SK-N-SH (cell line): ENCODE measurements at regions not wholly inside any gene's neighbourhood (a gene's known extent, or its start where the extent isn't known, plus 50 kb on each side); places are given as distances from the start of the nearest gene placed in this dataset.

Experiments
- CTCF ChIA-PET: fragments of 300-600, 350-600 bp; formaldehyde crosslinking; extraction: SDS; loops from one replicate; lab custom pipeline; 2021; lab: Yijun Ruan, JAX
- POLR2A ChIA-PET: fragments of 350-600 bp; sonication (Branson Sonifier 250); formaldehyde crosslinking; extraction: SDS; loops from one replicate; lab custom pipeline; 2020; ENCODE audit warnings: antibody characterized with exemption, inconsistent platforms; lab: Yijun Ruan, JAX
- DNase-seq: peaks from one replicate; pipeline ENCODE4 v3.0.0; 2012
- H2AFZ ChIP-seq: fragments of 200-600 bp; sonication (generic); 2 replicates; pipeline ENCODE4 v1.8.1; 2016; ENCODE audit warnings: antibody characterized with exemption, mild to moderate bottlenecking, low read depth
- H3F3A ChIP-seq: fragments of 200-600 bp; sonication (generic); replicated peaks from 2 replicates; pipeline ENCODE3; 2016; ENCODE audit warnings: antibody characterized with exemption, mild to moderate bottlenecking; ENCODE audit not compliant: insufficient read depth
- H3K27ac ChIP-seq, 2 experiments: fragments of 200-500 bp in 1 of 2; fragments of 200-600 bp in 1 of 2; sonication (Bioruptor generic) in 1 of 2; sonication (generic), shearing (Covaris generic) in 1 of 2; 2 replicates each; pipeline versions ENCODE4 v1.5.1 to v1.6.1; 2014 to 2016; ENCODE audit warnings: low read depth in 2 of 2, inconsistent platforms in 1 of 2, low read length in 1 of 2, mild to moderate bottlenecking in 1 of 2, mixed read lengths in 1 of 2
- H3K27me3 ChIP-seq: fragments of 200-600 bp; sonication (generic), shearing (Covaris generic); 2 replicates; pipeline ENCODE4 v1.6.1; 2016; ENCODE audit warnings: mixed run types; ENCODE audit not compliant: insufficient read depth
- H3K36me3 ChIP-seq, 2 experiments: fragments of 200-500 bp in 1 of 2; fragments of 200-600 bp in 1 of 2; sonication (Bioruptor generic) in 1 of 2; sonication (generic) in 1 of 2; replicated peaks in 1 of 2; 2 replicates each; pipeline versions ENCODE3 to v1.5.1; 2014 to 2016; ENCODE audit warnings: low read length in 1 of 2, mild to moderate bottlenecking in 1 of 2; ENCODE audit not compliant: insufficient read depth in 2 of 2, control insufficient read depth in 1 of 2
- H3K4me1 ChIP-seq, 2 experiments: fragments of 200-500 bp in 1 of 2; fragments of 200-600 bp in 1 of 2; sonication (Bioruptor generic) in 1 of 2; sonication (generic), shearing (Covaris generic) in 1 of 2; 2 replicates each; pipeline versions ENCODE4 v1.5.1 to v1.6.1; 2014 to 2016; ENCODE audit warnings: low read depth in 1 of 2, low read length in 1 of 2, mixed run types in 1 of 2; ENCODE audit not compliant: insufficient read depth in 2 of 2, control insufficient read depth in 1 of 2
- H3K4me2 ChIP-seq: fragments of 200-600 bp; sonication (generic), shearing (Covaris generic); 2 replicates; pipeline ENCODE4 v1.6.1; 2017; ENCODE audit warnings: mixed run types
- H3K4me3 ChIP-seq, 2 experiments: fragments of 200-500 bp in 1 of 2; fragments of 200-600 bp in 1 of 2; sonication (Bioruptor generic) in 1 of 2; sonication (generic), shearing (Covaris generic) in 1 of 2; 2 replicates each; pipeline versions ENCODE4 v1.5.1 to v1.8.1; 2014 to 2016; ENCODE audit warnings: low read depth in 2 of 2, inconsistent platforms in 1 of 2, low read length in 1 of 2, mild to moderate bottlenecking in 1 of 2, mixed read lengths in 1 of 2, moderate library complexity in 1 of 2
- H3K79me2 ChIP-seq: fragments of 200-600 bp; sonication (generic); 2 replicates; pipeline ENCODE4 v1.8.1; 2017; ENCODE audit warnings: mild to moderate bottlenecking; ENCODE audit not compliant: insufficient read depth
- H3K9ac ChIP-seq: fragments of 200-600 bp; sonication (generic); 2 replicates; pipeline ENCODE4 v1.6.1; 2017; ENCODE audit warnings: mixed run types
- H3K9me2 ChIP-seq: fragments of 200-600 bp; sonication (generic); 2 replicates; pipeline ENCODE4 v1.6.1; 2017; ENCODE audit warnings: mixed run types
- H3K9me3 ChIP-seq: fragments of 200-600 bp; sonication (generic); 2 replicates; pipeline ENCODE4 v1.6.1; 2017; ENCODE audit warnings: mixed run types, mild to moderate bottlenecking, moderate library complexity
- H4K20me1 ChIP-seq: fragments of 200-600 bp; sonication (generic); 2 replicates; pipeline ENCODE4 v1.6.1; 2017; ENCODE audit warnings: mild to moderate bottlenecking, mixed run types; ENCODE audit not compliant: insufficient read depth
- CHD2 ChIP-seq: fragments of 150-350 bp; IDR thresholded peaks from 2 replicates; pipeline ENCODE4 v1.6.1; 2018; ENCODE audit warnings: low read length; ENCODE audit not compliant: partially characterized antibody
- EP300 ChIP-seq, 2 experiments: IDR thresholded peaks; 2 replicates each; pipeline versions ENCODE4 v1.4.0 to v1.6.1; 2012; ENCODE audit warnings: borderline replicate concordance in 1 of 2, low read depth in 1 of 2, low read length in 1 of 2
- FOSL2 ChIP-seq: IDR thresholded peaks from 2 replicates; pipeline ENCODE4 v1.4.0; 2012; ENCODE audit warnings: low read depth, mild to moderate bottlenecking, moderate library complexity, borderline replicate concordance
- FOXM1 ChIP-seq: IDR thresholded peaks from 2 replicates; pipeline ENCODE4 v1.4.0; 2012; ENCODE audit warnings: low read depth, mild to moderate bottlenecking
- NRF1 ChIP-seq: IDR thresholded peaks from 2 replicates; pipeline ENCODE4 v1.6.1; 2012; ENCODE audit warnings: low read depth, mild to moderate bottlenecking, low read length
- POLR2AphosphoS5 ChIP-seq: IDR thresholded peaks from 2 replicates; pipeline ENCODE4 v1.6.1; 2012; ENCODE audit warnings: low read depth, low read length
- RAD21 ChIP-seq: IDR thresholded peaks from 2 replicates; pipeline ENCODE4 v1.6.1; 2012; ENCODE audit warnings: mild to moderate bottlenecking, low read length
- RFX5 ChIP-seq: IDR thresholded peaks from 2 replicates; pipeline ENCODE4 v1.6.1; 2012; ENCODE audit warnings: mild to moderate bottlenecking, improper control_type of control experiment, low read length
- TEAD4 ChIP-seq: IDR thresholded peaks from 2 replicates; pipeline ENCODE4 v1.4.0; 2012; ENCODE audit warnings: mild to moderate bottlenecking, borderline replicate concordance; ENCODE audit not compliant: insufficient read depth
- USF2 ChIP-seq: fragments of 150-350 bp; IDR thresholded peaks from 2 replicates; pipeline ENCODE4 v1.6.1; 2017; ENCODE audit warnings: antibody characterized with exemption, low read length, low read depth, borderline replicate concordance
- WGBS: methylation state at CpG from one replicate; pipeline ENCODE4 v1.1.6; 2017; ENCODE audit warnings: low lambda C conversion rate; 5-methylcytosine and 5-hydroxymethylcytosine counted together
- TF ChIP-seq, protein P1 (sequence below): IDR thresholded peaks from 2 replicates; pipeline ENCODE4 v1.4.0; 2012; ENCODE audit warnings: low read depth, borderline replicate concordance
- TF ChIP-seq, protein P2 (sequence below): IDR thresholded peaks from 2 replicates; pipeline ENCODE4 v1.4.0; 2012; ENCODE audit warnings: low read depth, borderline replicate concordance

DNA sequence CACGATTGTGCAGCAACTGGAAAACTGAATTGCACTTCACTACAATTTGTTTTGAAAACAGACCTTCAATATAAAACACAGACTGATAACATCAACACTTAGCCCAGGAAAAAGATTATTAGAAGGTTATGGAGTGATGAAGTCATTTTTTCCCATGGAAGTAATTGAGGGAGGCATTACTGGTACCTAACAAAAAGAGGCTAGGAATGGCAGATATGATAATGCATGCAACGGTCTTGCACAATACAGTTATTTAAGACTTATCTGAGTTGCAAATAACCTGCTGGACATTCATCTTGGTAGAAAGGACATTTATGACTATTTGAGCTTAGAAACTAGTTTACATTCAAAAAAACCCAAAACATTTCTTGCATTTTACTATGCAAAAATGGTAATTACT is 1031.9 kb downstream of the FAT4 start:
- H3K9me3 ChIP-seq, result no peaks in the 10 kb centered on the region
- POLR2A ChIA-PET, result no interaction called here
- TF ChIP-seq POLR2AphosphoS5, result no peak
- TF ChIP-seq USF2, result no peak
- TF ChIP-seq, protein P1, sequence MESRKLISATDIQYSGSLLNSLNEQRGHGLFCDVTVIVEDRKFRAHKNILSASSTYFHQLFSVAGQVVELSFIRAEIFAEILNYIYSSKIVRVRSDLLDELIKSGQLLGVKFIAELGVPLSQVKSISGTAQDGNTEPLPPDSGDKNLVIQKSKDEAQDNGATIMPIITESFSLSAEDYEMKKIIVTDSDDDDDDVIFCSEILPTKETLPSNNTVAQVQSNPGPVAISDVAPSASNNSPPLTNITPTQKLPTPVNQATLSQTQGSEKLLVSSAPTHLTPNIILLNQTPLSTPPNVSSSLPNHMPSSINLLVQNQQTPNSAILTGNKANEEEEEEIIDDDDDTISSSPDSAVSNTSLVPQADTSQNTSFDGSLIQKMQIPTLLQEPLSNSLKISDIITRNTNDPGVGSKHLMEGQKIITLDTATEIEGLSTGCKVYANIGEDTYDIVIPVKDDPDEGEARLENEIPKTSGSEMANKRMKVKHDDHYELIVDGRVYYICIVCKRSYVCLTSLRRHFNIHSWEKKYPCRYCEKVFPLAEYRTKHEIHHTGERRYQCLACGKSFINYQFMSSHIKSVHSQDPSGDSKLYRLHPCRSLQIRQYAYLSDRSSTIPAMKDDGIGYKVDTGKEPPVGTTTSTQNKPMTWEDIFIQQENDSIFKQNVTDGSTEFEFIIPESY, result no peak
- no peak for TF ChIP-seq EP300 (IDR thresholded peaks at IDR 0.05; ENCODE audit: borderline replicate concordance in 1 of 2, low read depth in 1 of 2, low read length in 1 of 2)
- TF ChIP-seq, protein P2, sequence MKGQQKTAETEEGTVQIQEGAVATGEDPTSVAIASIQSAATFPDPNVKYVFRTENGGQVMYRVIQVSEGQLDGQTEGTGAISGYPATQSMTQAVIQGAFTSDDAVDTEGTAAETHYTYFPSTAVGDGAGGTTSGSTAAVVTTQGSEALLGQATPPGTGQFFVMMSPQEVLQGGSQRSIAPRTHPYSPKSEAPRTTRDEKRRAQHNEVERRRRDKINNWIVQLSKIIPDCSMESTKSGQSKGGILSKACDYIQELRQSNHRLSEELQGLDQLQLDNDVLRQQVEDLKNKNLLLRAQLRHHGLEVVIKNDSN, result no peak
- TF ChIP-seq, all 33 proteins: peak for 0
- Histone ChIP-seq H3K27ac (no peak overlapping the region; a peak in 1 of 4 replicates), H3K4me2 (no peak overlapping the region), H3K9ac (no peak overlapping the region), H2AFZ (no peak overlapping the region), H3K79me2 (no peaks in the 10 kb centered on the region), H3K36me3 (no peaks in the 10 kb centered on the region), H3F3A (no peaks in the 10 kb centered on the region), H3K27me3 (no peaks in the 10 kb centered on the region), H4K20me1 (no peaks in the 10 kb centered on the region), H3K4me3 (no peak overlapping the region), H3K9me2 (no peaks in the 10 kb centered on the region), H3K4me1 (no peaks in the 10 kb centered on the region; a peak in 1 of 4 replicates)
- peak; percentile 24 for DNase-seq
- WGBS, result 50% methylated on average over 2 of the region's 2 CpGs
- CTCF ChIA-PET, result interaction anchor here (0.8 kb wide), 1 partner anchor 257 kb away, joined by 5 read pairs; no protein-coding TSS in a partner anchor

- H3K9me3 ChIP-seq, result no peaks in the 10 kb centered on the region
- H3K4me3 ChIP-seq, result no peak overlapping the region
- no peaks in the 10 kb centered on the region for H4K20me1 ChIP-seq
- H3K9me2 ChIP-seq, result no peaks in the 10 kb centered on the region
- no peak for DNase-seq
- no peaks in the 10 kb centered on the region for H3K79me2 ChIP-seq
- POLR2A ChIA-PET, result no interaction called here
- 83% methylated on average over 3 of the region's 3 CpGs for whole genome bisulfite sequencing
- H3F3A ChIP-seq, result no peaks in the 10 kb centered on the region
- no peaks in the 10 kb centered on the region for H3K4me1 ChIP-seq
- CTCF ChIA-PET, result no interaction called here
- no peak overlapping the region for H3K27ac ChIP-seq
- no peaks in the 10 kb centered on the region for H3K36me3 ChIP-seq
- no peaks in the 10 kb centered on the region for H3K27me3 ChIP-seq
- H2AFZ ChIP-seq, result no peak overlapping the region
- TF ChIP-seq RFX5, result no peak
- TF ChIP-seq FOSL2, result no peak
- no peak overlapping the region for H3K9ac ChIP-seq
- no peak overlapping the region for H3K4me2 ChIP-seq
These were observed 1040.0 kb downstream of the FAT4 start for GRCh38 chr4:126354784-126355183.

- Histone ChIP-seq H3K36me3 (no peaks in the 10 kb centered on the region), H3K9ac (no peak overlapping the region), H4K20me1 (no peaks in the 10 kb centered on the region), H3F3A (no peaks in the 10 kb centered on the region), H3K4me1 (no peaks in the 10 kb centered on the region), H3K9me3 (no peaks in the 10 kb centered on the region), H3K9me2 (no peaks in the 10 kb centered on the region), H3K4me3 (no peak overlapping the region), H3K79me2 (no peaks in the 10 kb centered on the region), H3K27ac (no peak overlapping the region), H3K4me2 (no peak overlapping the region), H3K27me3 (no peaks in the 10 kb centered on the region), H2AFZ (no peak overlapping the region)
- no peak for DNase-seq
- TF ChIP-seq FOXM1, result no peak
- no peak for TF ChIP-seq CHD2
- TF ChIP-seq NRF1, result no peak
- TF ChIP-seq TEAD4, result no peak
- TF ChIP-seq RAD21, result no peak
- TF ChIP-seq, protein P2, result no peak
- CTCF ChIA-PET, result interaction anchor here (1.5 kb wide), 1 partner anchor 10 kb away, joined by 3 read pairs; no protein-coding TSS in a partner anchor
- POLR2A ChIA-PET, result no interaction called here
- 84% methylated on average over 2 of the region's 2 CpGs for WGBS
These were observed 1043.3 kb downstream of the FAT4 start for GRCh38 chr4:126358041-126358440.
